K562 (cell line): ENCODE measurements at regions not wholly inside any gene's neighbourhood (a gene's known extent, or its start where the extent isn't known, plus 50 kb on each side); places are given as distances from the start of the nearest gene placed in this dataset.

Source experiments
- CBFB ChIP-seq: sonication (generic); formaldehyde crosslinking; IDR thresholded peaks from 2 replicates; pipeline ENCODE4 v1.4.0; 2020; ENCODE audit warnings: mild to moderate bottlenecking, missing genetic modification reagents
- EP300 ChIP-seq: IDR thresholded peaks from 2 replicates; pipeline ENCODE4 v1.6.1; 2012; ENCODE audit warnings: low read length, improper control_type of control experiment
- JUND ChIP-seq, 2 experiments: IDR thresholded peaks; 2 replicates in 1 of 2; 3 replicates in 1 of 2; pipeline ENCODE4 v1.6.1; 2011; ENCODE audit warnings: borderline replicate concordance in 2 of 2, low read depth in 2 of 2, low read length in 2 of 2, improper control_type of control experiment in 1 of 2, missing biosample characterization in 1 of 2, missing genetic modification characterization in 1 of 2, missing genetic modification reagents in 1 of 2
- RBM17 ChIP-seq: fragments of 200-400 bp; formaldehyde crosslinking; IDR thresholded peaks from 2 replicates; pipeline ENCODE4 v1.6.1; 2017; ENCODE audit warnings: low read depth, mild to moderate bottlenecking, low read length, borderline replicate concordance
- STAG1 ChIP-seq: sonication (generic); formaldehyde crosslinking; IDR thresholded peaks from 2 replicates; pipeline ENCODE4 v1.5.0; 2020; ENCODE audit warnings: missing genetic modification reagents, borderline replicate concordance
- TAF15 ChIP-seq: fragments of 200-400 bp; formaldehyde crosslinking; IDR thresholded peaks from 2 replicates; pipeline ENCODE4 v1.6.1; 2017; ENCODE audit warnings: mild to moderate bottlenecking, low read depth, low read length, moderate library complexity
- YY1 ChIP-seq, 3 experiments: IDR thresholded peaks; 2 replicates each; pipeline ENCODE4 v1.6.1; 2011; ENCODE audit warnings: low read length in 2 of 3, mild to moderate bottlenecking in 2 of 3, moderate library complexity in 2 of 3, borderline replicate concordance in 1 of 3, control low read depth in 1 of 3, low read depth in 1 of 3; ENCODE audit not compliant: insufficient read depth in 3 of 3, insufficient replicate concordance in 2 of 3, control insufficient read depth in 1 of 3, insufficient read length in 1 of 3; ENCODE audit errors: extremely low read depth in 1 of 3
- TF ChIP-seq, protein P1 (sequence below), 2 experiments: IDR thresholded peaks in 1 of 2; conservative IDR thresholded peaks in 1 of 2; 2 replicates each; pipeline ENCODE4 v1.6.1; 2016; ENCODE audit warnings: low read depth in 2 of 2, mild to moderate bottlenecking in 1 of 2, missing compliant biosample characterization in 1 of 2, missing genetic modification characterization in 1 of 2, moderate library complexity in 1 of 2

DNA sequence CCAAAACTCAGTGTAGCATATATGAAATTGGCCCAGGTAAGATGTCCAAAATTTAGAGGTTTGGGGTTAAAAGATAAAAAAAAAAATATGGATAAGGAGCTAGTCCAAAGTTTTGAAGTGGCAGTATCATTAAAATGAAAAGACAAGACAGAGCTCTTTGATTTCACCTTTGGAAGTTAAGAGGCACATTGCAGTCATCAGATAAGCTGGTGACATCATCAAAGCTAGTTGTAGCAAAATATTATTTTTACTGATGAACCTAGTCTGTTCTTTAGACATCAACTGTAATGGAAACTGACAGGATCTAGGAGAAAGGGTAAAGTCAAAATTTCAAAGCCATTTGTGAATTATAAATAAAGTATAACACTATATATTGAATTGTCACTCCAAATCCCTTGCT is 603.7 kb upstream of the CDH8 start:
- TF ChIP-seq RBM17, result no peak
- TF ChIP-seq TAF15, result no peak
- TF ChIP-seq EP300, result no peak
- TF ChIP-seq JUND (IDR thresholded peaks at IDR 0.05; ENCODE audit: borderline replicate concordance, low read depth, low read length), result no peak
- no peak for TF ChIP-seq JUND (tag; IDR thresholded peaks at IDR 0.05; ENCODE audit: borderline replicate concordance, low read depth, low read length)
- TF ChIP-seq, protein P1, sequence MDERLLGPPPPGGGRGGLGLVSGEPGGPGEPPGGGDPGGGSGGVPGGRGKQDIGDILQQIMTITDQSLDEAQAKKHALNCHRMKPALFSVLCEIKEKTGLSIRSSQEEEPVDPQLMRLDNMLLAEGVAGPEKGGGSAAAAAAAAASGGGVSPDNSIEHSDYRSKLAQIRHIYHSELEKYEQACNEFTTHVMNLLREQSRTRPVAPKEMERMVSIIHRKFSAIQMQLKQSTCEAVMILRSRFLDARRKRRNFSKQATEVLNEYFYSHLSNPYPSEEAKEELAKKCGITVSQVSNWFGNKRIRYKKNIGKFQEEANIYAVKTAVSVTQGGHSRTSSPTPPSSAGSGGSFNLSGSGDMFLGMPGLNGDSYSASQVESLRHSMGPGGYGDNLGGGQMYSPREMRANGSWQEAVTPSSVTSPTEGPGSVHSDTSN (CRISPR knock-in tag; IDR thresholded peaks at IDR 0.05; ENCODE audit: low read depth), result no peak
- TF ChIP-seq, protein P1 (tag; conservative IDR thresholded peaks at IDR 0.05; ENCODE audit: low read depth), result no peak
- no peak for TF ChIP-seq STAG1 (CRISPR knock-in tag)
- TF ChIP-seq CBFB (CRISPR knock-in tag), result no peak
- no peak for TF ChIP-seq YY1 (IDR thresholded peaks at IDR 0.05; ENCODE audit: borderline replicate concordance in 1 of 3, control insufficient read depth in 1 of 3, extremely low read depth in 1 of 3, insufficient read depth in 3 of 3, insufficient read length in 1 of 3, insufficient replicate concordance in 2 of 3, low read depth in 1 of 3, low read length in 2 of 3)
